ENCODE measurements at regions not wholly inside any gene's neighbourhood (a gene's known extent, or its start where the extent isn't known, plus 50 kb on each side); places are given as distances from the start of the nearest gene placed in this dataset.
"Not testable (repeated sequence)": the region's sequence is repeated elsewhere in the genome, so short reads cannot be mapped to it uniquely, and the experiment has no call there.

DNA sequence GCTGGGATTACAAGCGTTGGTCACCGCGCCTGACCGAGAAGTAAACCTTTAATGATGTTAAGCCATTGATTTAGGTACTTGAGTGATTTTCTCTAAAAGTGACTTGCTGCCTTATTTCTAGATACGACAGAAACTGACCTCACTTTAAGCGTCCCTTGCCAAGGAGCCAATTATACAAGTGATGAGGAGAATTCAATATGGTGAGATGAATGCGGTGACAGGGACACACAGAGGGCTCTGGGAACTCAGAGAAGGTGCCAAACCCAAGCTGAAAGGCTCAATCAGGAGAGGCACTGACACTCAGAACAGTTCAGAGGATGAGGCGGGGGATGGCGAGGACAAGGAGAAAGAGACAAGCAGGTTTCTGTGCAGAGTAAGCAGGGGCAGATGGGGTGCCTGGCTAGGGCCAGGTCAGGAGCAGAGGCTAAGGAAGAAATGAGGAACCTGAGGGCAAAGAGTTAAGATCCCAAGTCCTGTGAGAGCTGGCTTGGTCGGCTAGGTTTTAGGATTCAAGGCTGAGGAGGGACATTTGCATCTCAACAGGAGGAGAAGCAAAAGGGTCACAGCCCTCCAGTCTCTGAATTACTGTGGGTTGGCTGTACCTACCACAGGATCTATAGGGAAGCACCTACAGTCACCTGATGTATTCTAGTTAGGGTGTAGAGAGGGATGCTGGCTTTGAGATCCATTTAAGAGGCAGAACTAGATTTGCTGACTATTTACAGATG is 83.2 kb upstream of the USP24 start:
- H3K27ac ChIP-seq: no peak overlapping the region
- no peak for DNase-seq
- H3K4me3 ChIP-seq: no peak overlapping the region
- 84 to 89% methylated on average over 9 to 10 of the region's 10 CpGs for WGBS, 2 donors
- no peaks in the 10 kb centered on the region for H3K4me1 ChIP-seq
- no peaks in the 10 kb centered on the region for H3K27me3 ChIP-seq
- TF ChIP-seq POLR2A (IDR thresholded peaks at IDR 0.05): no peak
- TF ChIP-seq, protein P1, sequence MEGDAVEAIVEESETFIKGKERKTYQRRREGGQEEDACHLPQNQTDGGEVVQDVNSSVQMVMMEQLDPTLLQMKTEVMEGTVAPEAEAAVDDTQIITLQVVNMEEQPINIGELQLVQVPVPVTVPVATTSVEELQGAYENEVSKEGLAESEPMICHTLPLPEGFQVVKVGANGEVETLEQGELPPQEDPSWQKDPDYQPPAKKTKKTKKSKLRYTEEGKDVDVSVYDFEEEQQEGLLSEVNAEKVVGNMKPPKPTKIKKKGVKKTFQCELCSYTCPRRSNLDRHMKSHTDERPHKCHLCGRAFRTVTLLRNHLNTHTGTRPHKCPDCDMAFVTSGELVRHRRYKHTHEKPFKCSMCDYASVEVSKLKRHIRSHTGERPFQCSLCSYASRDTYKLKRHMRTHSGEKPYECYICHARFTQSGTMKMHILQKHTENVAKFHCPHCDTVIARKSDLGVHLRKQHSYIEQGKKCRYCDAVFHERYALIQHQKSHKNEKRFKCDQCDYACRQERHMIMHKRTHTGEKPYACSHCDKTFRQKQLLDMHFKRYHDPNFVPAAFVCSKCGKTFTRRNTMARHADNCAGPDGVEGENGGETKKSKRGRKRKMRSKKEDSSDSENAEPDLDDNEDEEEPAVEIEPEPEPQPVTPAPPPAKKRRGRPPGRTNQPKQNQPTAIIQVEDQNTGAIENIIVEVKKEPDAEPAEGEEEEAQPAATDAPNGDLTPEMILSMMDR (IDR thresholded peaks at IDR 0.05): no peak
- no peaks in the 10 kb centered on the region for H3K36me3 ChIP-seq
- intact Hi-C loops (cut with DNase I): no loop called here
- peaks cover 0 to 5% (median 0%) of the 10 kb centered on the region in 3 donors for H3K9me3 ChIP-seq

DNA sequence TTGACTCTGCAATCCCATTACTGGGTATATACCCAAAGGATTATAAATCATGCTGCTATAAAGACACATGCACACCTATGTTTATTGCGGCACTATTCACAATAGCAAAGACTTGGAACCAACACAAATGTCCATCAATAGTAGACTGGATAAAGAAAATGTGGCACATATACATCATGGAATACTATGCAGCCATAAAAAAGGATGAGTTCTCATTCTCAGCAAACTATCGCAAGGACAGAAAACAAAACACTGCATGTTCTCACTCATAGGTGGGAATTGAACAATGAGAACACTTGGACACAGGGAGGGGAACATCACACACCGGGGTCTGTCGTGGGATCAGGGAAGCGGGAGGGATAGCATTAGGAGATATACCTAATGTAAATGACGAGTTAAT is 81.1 kb upstream of the USP24 start:
- WGBS, 2 donors: 94% methylated on average over 6 of the region's 6 CpGs
- H3K27me3 ChIP-seq; H3K4me3 ChIP-seq; H3K4me1 ChIP-seq; H3K36me3 ChIP-seq; intact Hi-C loops (cut with DNase I); DNase-seq; H3K9me3 ChIP-seq; H3K27ac ChIP-seq: not testable (repeated sequence)

DNA sequence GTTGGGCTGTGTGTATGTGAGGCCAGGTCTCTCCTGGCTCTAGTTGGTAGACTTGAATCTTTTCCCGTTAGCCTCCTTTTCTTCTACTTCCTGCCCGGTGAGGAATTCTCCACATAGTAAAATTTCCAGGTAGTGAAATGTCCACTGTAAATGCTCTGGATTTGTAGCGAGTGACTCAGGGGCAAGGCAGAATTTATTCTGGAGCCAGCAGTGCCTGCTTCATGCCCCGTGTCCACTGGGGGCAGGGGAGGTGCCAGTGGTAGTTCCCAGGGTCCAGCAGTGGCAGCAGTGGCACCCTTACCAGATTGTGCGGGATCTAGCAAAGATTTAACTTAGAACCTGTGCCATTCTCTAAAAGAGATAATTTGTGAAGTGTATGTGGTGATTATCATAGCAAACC is 74.5 kb upstream of the USP24 start:
- intact Hi-C loops (cut with DNase I): loop anchor here (5.0 kb wide), 1 partner anchor 1298 kb away; no protein-coding TSS in a partner anchor
- Histone ChIP-seq H3K36me3 (no peaks in the 10 kb centered on the region), H3K4me3 (no peak overlapping the region), H3K9me3 (no peaks in the 10 kb centered on the region), H3K4me1 (peaks cover 8 to 26% (median 8%) of the 10 kb centered on the region in 3 donors), H3K27me3 (no peaks in the 10 kb centered on the region), H3K27ac (no peak overlapping the region)
- TF ChIP-seq, protein P1 (IDR thresholded peaks at IDR 0.05): no peak
- no peak for TF ChIP-seq POLR2A (IDR thresholded peaks at IDR 0.05)
- no peak for DNase-seq
- 90 to 92% methylated on average over 5 of the region's 5 CpGs for WGBS, 2 donors

DNA sequence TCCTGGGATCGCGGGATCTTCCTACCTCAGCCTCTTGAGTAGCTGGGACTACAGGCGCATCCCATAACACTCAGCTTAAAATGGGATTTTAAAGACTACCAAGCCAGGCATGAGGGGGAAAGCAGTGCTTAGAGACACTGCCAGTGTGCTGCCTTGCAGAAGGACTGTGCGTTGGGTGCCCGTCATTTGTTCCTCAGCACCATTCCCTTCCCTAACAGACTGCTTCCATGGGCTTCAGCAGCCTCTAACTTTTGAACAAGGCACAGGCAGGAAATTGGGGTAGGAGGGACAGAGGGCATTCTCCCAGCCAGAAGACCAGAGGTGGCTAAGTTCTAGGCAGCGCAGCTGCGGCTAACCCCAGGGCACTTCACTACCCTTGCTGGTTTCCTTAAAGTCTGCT is 73.9 kb upstream of the USP24 start:
- peaks cover 8 to 26% (median 8%) of the 10 kb centered on the region in 3 donors for H3K4me1 ChIP-seq
- TF ChIP-seq, protein P1 (IDR thresholded peaks at IDR 0.05): no peak
- no peak for TF ChIP-seq POLR2A (IDR thresholded peaks at IDR 0.05)
- no peaks in the 10 kb centered on the region for H3K9me3 ChIP-seq
- WGBS, 2 donors: 91 to 100% methylated on average over 4 to 7 of the region's 7 CpGs
- H3K27ac ChIP-seq: no peak overlapping the region
- no peaks in the 10 kb centered on the region for H3K27me3 ChIP-seq
- no peaks in the 10 kb centered on the region for H3K36me3 ChIP-seq
- intact Hi-C loops (cut with DNase I): loop anchor here (5.0 kb wide), 1 partner anchor 1298 kb away; no protein-coding TSS in a partner anchor
- H3K4me3 ChIP-seq: no peak overlapping the region
- DNase-seq: no peak

DNA sequence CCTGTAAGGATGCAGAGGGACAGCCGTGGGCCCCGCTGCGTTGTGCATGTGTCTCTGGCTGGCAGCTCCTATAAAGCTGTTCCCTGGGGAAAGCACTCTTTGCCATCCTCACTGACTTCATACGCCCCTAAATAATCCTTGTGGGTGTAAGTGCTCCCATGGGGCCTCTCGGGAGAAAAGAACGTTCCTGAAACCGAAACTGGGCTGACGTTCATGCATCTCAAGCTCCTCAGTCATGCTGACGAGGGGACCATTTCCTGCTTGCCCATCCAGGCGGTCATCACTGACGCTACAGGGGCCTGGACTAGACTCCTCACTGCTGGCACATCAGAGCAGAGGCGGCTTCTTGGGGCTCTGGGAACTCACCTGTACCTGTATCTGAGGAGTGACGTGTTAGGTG is 73.1 kb upstream of the USP24 start:
- intact Hi-C loops (cut with DNase I): loop anchor here (5.0 kb wide), 1 partner anchor 1299 kb away; no protein-coding TSS in a partner anchor
- H3K9me3 ChIP-seq: no peaks in the 10 kb centered on the region
- TF ChIP-seq, protein P1 (IDR thresholded peaks at IDR 0.05): no peak
- no peak for TF ChIP-seq POLR2A (IDR thresholded peaks at IDR 0.05)
- 71 to 91% methylated on average over 6 to 13 of the region's 13 CpGs for WGBS, 2 donors
- H3K27ac ChIP-seq: no peak overlapping the region
- no peaks in the 10 kb centered on the region for H3K27me3 ChIP-seq
- H3K4me1 ChIP-seq: peaks cover 8 to 26% (median 8%) of the 10 kb centered on the region in 3 donors
- H3K4me3 ChIP-seq: no peak overlapping the region
- H3K36me3 ChIP-seq: no peaks in the 10 kb centered on the region
- DNase-seq: no peak
